Thyroid gland (tissue), 4 donors: ENCODE measurements at regions not wholly inside any gene's neighbourhood (a gene's known extent, or its start where the extent isn't known, plus 50 kb on each side); places are given as distances from the start of the nearest gene placed in this dataset.

Experiments
- DNase-seq, 2 donors: peaks; one replicate each; pipeline ENCODE4 v3.0.0-alpha.2; 2019
- H3K27ac ChIP-seq, 3 donors: fragments of 200-600 bp; sonication (generic); 1 replicate in 2 of 3; 2 replicates in 1 of 3; pipeline ENCODE4 v1.5.1; 2016 to 2019; ENCODE audit warnings: mild to moderate bottlenecking in 1 of 3, moderate library complexity in 1 of 3
- H3K27me3 ChIP-seq: fragments of 200-600 bp; sonication (generic); one replicate; pipeline ENCODE4 v1.5.1; 2019
- H3K36me3 ChIP-seq, 2 donors: fragments of 200-600 bp; sonication (generic); one replicate each; pipeline ENCODE4 v1.5.1; 2016 to 2019
- H3K4me1 ChIP-seq, 2 donors: fragments of 200-600 bp; sonication (generic); one replicate each; pipeline ENCODE4 v1.5.1; 2017 to 2019
- H3K4me3 ChIP-seq, 3 donors: fragments of 200-600 bp; sonication (generic); replicated peaks in 1 of 3; 1 replicate in 2 of 3; 2 replicates in 1 of 3; pipeline ENCODE4 v1.5.1; 2016; ENCODE audit warnings: mild to moderate bottlenecking in 1 of 3
- H3K9me3 ChIP-seq: fragments of 200-600 bp; sonication (generic); one replicate; pipeline ENCODE4 v1.5.1; 2017
- CTCF ChIP-seq, 6 experiments: fragments of 200-600 bp in 3 of 6; fragments of 450-650 bp in 3 of 6; sonication (generic) in 3 of 6; IDR thresholded peaks; one replicate each; pipeline ENCODE4 v1.5.1; 2016 to 2019; ENCODE audit warnings: antibody characterized with exemption in 6 of 6, mild to moderate bottlenecking in 2 of 6, inconsistent platforms in 1 of 6, moderate library complexity in 1 of 6
- POLR2A ChIP-seq, 2 donors: fragments of 450-650 bp; IDR thresholded peaks; one replicate each; pipeline ENCODE4 v1.6.1; 2017; ENCODE audit warnings: antibody characterized with exemption in 2 of 2, mild to moderate bottlenecking in 2 of 2, moderate library complexity in 1 of 2
- WGBS, 2 donors: methylation state at CpG; one replicate each; pipeline ENCODE4 v1.1.5; 2017; 5-methylcytosine and 5-hydroxymethylcytosine counted together
- intact Hi-C: fragments of 100-400 bp; cut with DNase I; formaldehyde crosslinking; loops from one replicate; pipeline ENCODE4 v1.15.1; 2023

- no peak for DNase-seq
- intact Hi-C loops = no loop called here
- peaks cover 0 to 3% of the 10 kb centered on the region in 2 donors for H3K4me1 ChIP-seq
- 23 to 26% methylated on average over 7 of the region's 7 CpGs for WGBS, 2 donors
- no peak for TF ChIP-seq POLR2A (IDR thresholded peaks at IDR 0.05)
- no peak for TF ChIP-seq CTCF (IDR thresholded peaks at IDR 0.05)
- no peaks in the 10 kb centered on the region for H3K27me3 ChIP-seq
- no peaks in the 10 kb centered on the region for H3K9me3 ChIP-seq
- no peaks in the 10 kb centered on the region for H3K36me3 ChIP-seq
- H3K27ac ChIP-seq = no peak overlapping the region
- no peak overlapping the region for H3K4me3 ChIP-seq
Observed at GRCh38 chr10:1950803-1951495, 213.6 kb upstream of the ADARB2 start.

DNA sequence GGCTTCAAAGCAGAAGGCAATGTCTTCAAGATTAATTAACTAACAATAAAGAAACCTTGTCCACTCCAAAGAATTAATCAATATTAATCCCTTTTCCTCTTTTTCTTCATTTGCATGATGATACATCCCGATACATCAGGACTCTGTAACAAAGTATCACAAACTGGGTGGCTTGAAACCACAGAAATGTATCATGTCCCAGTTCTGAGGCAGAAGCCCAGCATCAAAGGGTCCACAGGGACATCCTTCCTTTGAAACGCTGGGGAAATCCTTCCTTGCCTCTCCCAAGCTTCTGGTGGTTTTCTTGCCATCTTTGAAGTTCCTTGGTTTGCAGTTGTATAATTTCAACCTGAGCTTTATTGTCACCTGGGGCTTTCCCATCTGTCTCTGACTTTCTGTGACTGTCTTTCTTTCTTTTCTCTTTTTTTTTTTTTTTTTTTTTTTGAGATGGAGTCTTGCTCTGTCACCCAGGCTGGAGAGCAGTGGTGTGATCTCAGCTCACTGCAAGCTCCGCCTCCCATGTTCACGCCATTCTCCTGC, 210.2 kb upstream of the ADARB2 start:
- H3K27me3 ChIP-seq = no peaks in the 10 kb centered on the region
- intact Hi-C loops = no loop called here
- WGBS, 2 donors = 85 to 90% methylated on average over 4 of the region's 4 CpGs
- H3K9me3 ChIP-seq = no peaks in the 10 kb centered on the region
- no peak for DNase-seq
- no peaks in the 10 kb centered on the region for H3K36me3 ChIP-seq
- H3K27ac ChIP-seq = no peak overlapping the region
- TF ChIP-seq CTCF (IDR thresholded peaks at IDR 0.05) (no peak), POLR2A (IDR thresholded peaks at IDR 0.05) (no peak)
- H3K4me3 ChIP-seq = no peak overlapping the region
- H3K4me1 ChIP-seq = peaks cover 0 to 3% of the 10 kb centered on the region in 2 donors

GRCh38 chr10:1944487-1944886, 207.2 kb upstream of the ADARB2 start:
- no peak overlapping the region for H3K27ac ChIP-seq
- no peaks in the 10 kb centered on the region for H3K36me3 ChIP-seq
- WGBS, 2 donors = 91 to 96% methylated on average over 11 of the region's 11 CpGs
- H3K4me3 ChIP-seq = no peak overlapping the region
- intact Hi-C loops = no loop called here
- no peak for DNase-seq
- no peak for TF ChIP-seq POLR2A (IDR thresholded peaks at IDR 0.05)
- TF ChIP-seq CTCF (IDR thresholded peaks at IDR 0.05) = no peak
- H3K9me3 ChIP-seq = no peaks in the 10 kb centered on the region
- no peaks in the 10 kb centered on the region for H3K4me1 ChIP-seq
- no peaks in the 10 kb centered on the region for H3K27me3 ChIP-seq

- TF ChIP-seq POLR2A (IDR thresholded peaks at IDR 0.05) (no peak), CTCF (IDR thresholded peaks at IDR 0.05) (no peak)
- H3K27me3 ChIP-seq = no peaks in the 10 kb centered on the region
- no peak for DNase-seq
- no peaks in the 10 kb centered on the region for H3K36me3 ChIP-seq
- H3K9me3 ChIP-seq = no peaks in the 10 kb centered on the region
- intact Hi-C loops = no loop called here
- no peak overlapping the region for H3K27ac ChIP-seq
- 56 to 65% methylated on average over 7 of the region's 7 CpGs for WGBS, 2 donors
- no peak overlapping the region for H3K4me3 ChIP-seq
- no peaks in the 10 kb centered on the region for H3K4me1 ChIP-seq
Observed at GRCh38 chr10:1942478-1942877, 205.2 kb upstream of the ADARB2 start.

- no peaks in the 10 kb centered on the region for H3K27me3 ChIP-seq
- H3K27ac ChIP-seq = no peak overlapping the region
- TF ChIP-seq CTCF (IDR thresholded peaks at IDR 0.05) = no peak
- H3K4me3 ChIP-seq = no peak overlapping the region
- no peaks in the 10 kb centered on the region for H3K9me3 ChIP-seq
- intact Hi-C loops = no loop called here
- 84 to 87% methylated on average over 17 of the region's 17 CpGs for whole genome bisulfite sequencing, 2 donors
- H3K36me3 ChIP-seq = no peaks in the 10 kb centered on the region
- H3K4me1 ChIP-seq = no peaks in the 10 kb centered on the region
- DNase-seq = no peak
Observed at GRCh38 chr10:1939016-1939415, 201.7 kb upstream of the ADARB2 start.
